NCI-H82 treated with DMSO at 0.1 percent for 48 hours (cell line): ENCODE measurements at regions not wholly inside any gene's neighbourhood (a gene's known extent, or its start where the extent isn't known, plus 50 kb on each side); places are given as distances from the start of the nearest gene placed in this dataset.

Experiments
- DNase-seq: peaks from one replicate; lab custom pipeline; 2025; ENCODE audit not compliant: unreplicated experiment; lab: John Stamatoyannopoulos, UW

- no peak for DNase-seq
These were observed 206.4 kb upstream of the FAT1 start for GRCh38 chr4:186930024-186930423.

- no peak for DNase-seq
These were observed 207.9 kb upstream of the FAT1 start for GRCh38 chr4:186931519-186931918.

- DNase-seq, result no peak
These were observed 208.5 kb upstream of the FAT1 start for GRCh38 chr4:186932196-186932595.

GRCh38 chr4:186932631-186933187 lies 209.1 kb upstream of the FAT1 start:
- no peak for DNase-seq

- DNase-seq, result no peak
These were observed 210.6 kb upstream of the FAT1 start for GRCh38 chr4:186934244-186934643.

- DNase-seq, result no peak
These were observed 211.3 kb upstream of the FAT1 start for GRCh38 chr4:186934841-186935443.

GRCh38 chr4:186935901-186936300 lies 212.2 kb upstream of the FAT1 start:
- DNase-seq, result no peak

GRCh38 chr4:186936496-186937375 lies 213.1 kb upstream of the FAT1 start:
- DNase-seq, result no peak

- no peak for DNase-seq
These were observed 215.6 kb upstream of the FAT1 start for GRCh38 chr4:186939226-186939625.

GRCh38 chr4:186939766-186940165 lies 216.1 kb upstream of the FAT1 start:
- no peak for DNase-seq

GRCh38 chr4:186940476-186940875 lies 216.8 kb upstream of the FAT1 start:
- DNase-seq, result no peak

- DNase-seq, result no peak
These were observed 219.2 kb upstream of the FAT1 start for GRCh38 chr4:186942758-186943377.

- no peak for DNase-seq
These were observed 219.8 kb upstream of the FAT1 start for GRCh38 chr4:186943411-186943810.

- no peak for DNase-seq
These were observed 222.5 kb upstream of the FAT1 start for GRCh38 chr4:186946136-186946535.

- DNase-seq, result no peak
These were observed 223.1 kb upstream of the FAT1 start for GRCh38 chr4:186946682-186947294.

- no peak for DNase-seq
These were observed 224.9 kb upstream of the FAT1 start for GRCh38 chr4:186948361-186949242.

GRCh38 chr4:186949847-186950246 lies 226.2 kb upstream of the FAT1 start:
- DNase-seq, result no peak

GRCh38 chr4:186952709-186953108 lies 229.1 kb upstream of the FAT1 start:
- no peak for DNase-seq

GRCh38 chr4:186953599-186954260 lies 230.1 kb upstream of the FAT1 start:
- DNase-seq, result no peak

GRCh38 chr4:186954509-186954908 lies 230.9 kb upstream of the FAT1 start:
- no peak for DNase-seq
